Glomerular endothelial cell (primary cell): ENCODE measurements at regions not wholly inside any gene's neighbourhood (a gene's known extent, or its start where the extent isn't known, plus 50 kb on each side); places are given as distances from the start of the nearest gene placed in this dataset.

Experiments used
- DNase-seq: peaks from one replicate; pipeline ENCODE4 v3.0.0-alpha.2; 2011; ENCODE audit warnings: low read depth, low spot score; ENCODE audit errors: extremely low read depth

DNA sequence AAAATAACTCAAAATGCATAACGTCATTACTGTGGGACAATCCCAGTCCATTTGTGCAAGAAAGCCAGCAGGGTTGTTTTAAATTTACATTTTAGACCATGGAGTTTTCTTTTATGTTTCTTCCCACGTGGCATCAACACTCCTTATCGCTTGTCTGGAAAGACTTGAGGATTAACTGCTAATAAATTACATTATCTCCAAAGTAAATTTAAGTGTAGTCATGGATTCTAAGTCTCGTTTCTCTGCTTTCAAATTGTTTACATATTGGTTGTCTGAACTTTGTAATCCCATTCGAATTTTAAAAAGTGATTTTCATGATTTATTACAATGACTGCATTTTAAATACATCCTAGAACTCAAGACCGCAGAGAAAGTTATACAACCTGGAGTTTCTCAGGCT lies 119.3 kb upstream of the ADAMTS5 start:
- no peak for DNase-seq

- DNase-seq: no peak
These were observed 118.5 kb upstream of the ADAMTS5 start for GRCh38 chr21:27085387-27085786.

DNA sequence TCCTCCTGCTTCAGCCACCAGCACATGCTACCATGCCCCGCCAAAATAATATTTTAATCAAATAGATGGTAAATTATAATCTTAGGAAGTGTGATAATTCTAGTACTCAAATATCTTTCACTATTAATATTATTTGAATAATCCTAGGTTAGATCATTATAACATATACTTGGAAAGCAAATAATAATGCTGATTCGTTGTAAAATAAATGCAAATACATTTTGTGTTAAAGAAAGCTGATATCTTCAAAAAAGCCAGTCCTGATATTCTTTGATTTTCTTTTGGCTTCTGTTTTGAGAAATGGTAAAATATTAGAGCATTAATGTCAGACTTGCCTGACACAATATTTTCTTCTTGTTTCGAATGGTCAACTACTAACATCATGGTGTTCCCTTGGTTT lies 116.3 kb upstream of the ADAMTS5 start:
- no peak for DNase-seq

- no peak for DNase-seq
These were observed 115.6 kb upstream of the ADAMTS5 start for GRCh38 chr21:27082431-27083010.

DNA sequence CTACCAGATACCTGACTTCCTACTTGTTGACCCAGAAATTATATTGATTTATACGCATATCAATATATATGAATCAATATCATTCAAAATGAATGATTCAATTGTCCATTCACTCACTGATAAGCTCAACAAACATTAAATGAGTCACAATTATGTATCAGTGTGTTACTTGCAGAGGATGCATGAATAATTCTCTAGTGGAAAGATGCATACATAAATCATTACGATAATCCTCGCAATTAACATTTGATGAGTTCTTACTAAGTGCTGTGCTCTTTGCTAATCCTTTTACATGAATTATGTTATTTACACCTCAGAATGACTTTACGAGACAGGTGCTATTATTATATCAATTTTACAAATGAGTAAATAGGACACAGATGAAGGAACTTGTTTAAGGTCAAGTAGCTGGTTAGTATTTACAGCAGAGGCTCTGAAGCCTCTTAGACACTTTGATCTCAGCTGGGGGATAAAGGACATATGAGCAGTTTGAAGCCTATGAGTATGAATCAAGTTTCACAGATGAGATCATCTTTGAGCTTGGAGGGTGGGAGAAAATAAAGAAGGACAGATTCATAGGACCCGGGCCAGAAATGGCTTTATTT lies 112.8 kb upstream of the ADAMTS5 start:
- no peak for DNase-seq

DNA sequence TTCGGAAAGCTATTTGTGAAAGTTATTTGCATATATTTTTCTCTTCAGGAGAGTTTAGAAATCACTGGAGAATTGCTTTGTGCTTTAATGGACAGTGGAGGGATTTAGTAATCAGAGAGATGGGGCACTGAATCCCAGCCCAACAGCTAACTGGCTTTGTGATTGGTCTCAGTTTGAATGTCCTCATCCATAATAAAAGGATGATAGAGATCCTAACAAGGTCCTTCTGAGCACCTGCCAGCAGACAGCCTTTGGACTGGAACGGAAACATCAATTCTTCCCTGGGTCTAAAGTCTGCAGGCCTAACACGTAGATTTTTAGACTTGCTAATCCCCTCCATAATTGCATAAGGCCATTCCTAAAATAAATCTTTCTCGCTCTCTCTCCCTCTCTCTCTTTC lies 112.0 kb upstream of the ADAMTS5 start:
- no peak for DNase-seq

DNA sequence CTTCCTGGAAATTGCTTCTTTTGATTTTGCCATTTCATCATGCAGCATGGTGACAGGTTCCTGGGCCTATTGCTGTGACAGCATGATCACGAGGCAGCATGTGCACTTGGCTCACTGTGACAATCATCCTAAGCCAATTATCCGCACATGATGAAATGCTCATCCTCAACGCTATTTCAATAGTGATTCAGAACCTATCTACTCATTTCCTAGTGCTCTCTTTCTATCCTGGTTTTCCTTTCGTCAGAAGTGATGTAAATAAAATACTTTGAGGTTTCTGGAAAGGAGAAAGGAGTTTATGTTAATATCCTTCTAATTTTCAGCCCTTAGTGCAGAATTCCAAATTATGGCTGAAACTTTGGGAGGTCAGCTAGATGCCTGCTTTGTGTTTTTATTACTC lies 110.6 kb upstream of the ADAMTS5 start:
- no peak for DNase-seq

DNA sequence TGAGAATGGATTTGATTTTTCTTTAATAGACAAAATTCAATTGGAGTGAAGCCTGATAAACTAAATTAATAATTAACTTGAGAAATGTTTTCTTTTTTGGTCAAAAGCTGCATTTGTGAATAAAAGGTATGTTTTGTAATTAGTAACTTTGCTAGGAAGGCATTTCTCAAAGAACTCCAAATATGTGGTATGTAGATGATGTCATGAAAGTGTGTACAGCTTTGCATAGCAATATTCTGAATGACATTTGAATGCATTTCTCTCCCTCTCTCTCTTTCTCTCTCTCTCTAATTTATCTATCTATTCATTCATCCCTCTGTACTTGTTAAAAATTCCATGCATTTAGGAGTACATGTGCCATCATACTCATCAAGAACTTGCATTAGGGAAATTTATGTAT lies 109.1 kb upstream of the ADAMTS5 start:
- no peak for DNase-seq

GRCh38 chr21:27070861-27071670 lies 104.2 kb upstream of the ADAMTS5 start:
- DNase-seq: no peak

GRCh38 chr21:27068811-27069210 lies 101.9 kb upstream of the ADAMTS5 start:
- no peak for DNase-seq

GRCh38 chr21:27067226-27067625 lies 100.3 kb upstream of the ADAMTS5 start:
- DNase-seq: no peak

DNA sequence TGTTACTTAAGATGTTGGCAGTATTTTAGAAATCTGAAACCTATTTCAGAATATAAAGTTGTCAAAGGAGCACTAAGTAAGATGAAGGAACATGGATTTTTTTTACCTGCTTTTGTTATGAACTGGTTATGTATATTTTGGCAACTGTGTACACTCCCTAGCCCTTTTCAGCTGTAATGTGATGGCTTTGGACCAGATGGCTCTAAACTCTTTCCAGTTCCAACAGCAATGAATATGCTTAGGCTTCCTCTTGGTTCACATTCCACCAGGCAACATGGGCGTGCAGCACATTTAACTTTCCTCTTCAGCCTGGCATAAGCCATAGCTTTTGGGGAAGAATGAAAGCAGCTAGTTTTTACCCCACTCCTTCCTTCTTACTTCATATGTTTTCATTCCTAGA lies 95.6 kb upstream of the ADAMTS5 start:
- DNase-seq: no peak

GRCh38 chr21:27061770-27062169 lies 94.9 kb upstream of the ADAMTS5 start:
- DNase-seq: no peak

GRCh38 chr21:27060190-27060589 lies 93.3 kb upstream of the ADAMTS5 start:
- DNase-seq: no peak

DNA sequence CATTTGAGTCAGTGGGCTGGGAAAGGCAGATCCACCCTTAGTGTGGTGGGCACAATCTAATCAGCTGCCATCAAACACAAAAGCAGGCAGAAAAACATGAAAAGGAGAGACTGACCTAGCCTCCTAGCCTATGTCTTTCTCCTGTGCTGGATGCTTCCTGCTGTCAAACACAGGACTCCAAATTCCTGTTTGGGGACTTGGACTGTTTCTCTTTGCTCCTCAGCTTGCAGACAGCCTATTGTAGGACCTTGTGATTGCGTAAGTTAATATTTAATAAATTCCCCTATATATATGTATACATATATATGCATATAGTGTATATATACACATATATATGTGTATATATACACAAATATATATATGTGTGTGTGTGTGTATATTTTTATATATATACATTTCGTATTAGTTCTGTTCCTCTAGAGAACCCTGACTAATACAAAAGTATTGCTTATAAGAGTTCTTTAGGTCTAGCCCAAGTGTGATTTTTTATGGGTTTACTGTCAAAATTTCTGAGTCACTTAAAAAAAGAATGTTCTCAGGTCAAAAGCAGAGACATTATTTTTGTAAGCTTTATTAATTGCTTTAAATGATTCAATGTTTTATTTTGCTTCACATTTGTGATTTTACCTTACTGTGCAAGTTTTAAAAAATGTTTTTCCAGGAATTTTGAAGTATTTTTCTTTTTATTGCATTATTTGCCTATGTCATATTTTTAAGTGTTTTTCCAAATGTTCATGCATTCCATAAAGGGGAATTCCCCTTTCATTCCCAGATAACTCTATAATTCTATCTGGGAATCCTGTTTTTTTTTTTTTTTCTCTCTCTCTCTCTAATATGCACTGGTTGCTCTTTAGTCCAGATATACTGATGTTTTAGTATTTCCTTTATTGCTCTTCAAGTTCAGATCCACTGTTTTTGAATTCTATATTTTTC lies 92.1 kb upstream of the ADAMTS5 start:
- DNase-seq: no peak

- no peak for DNase-seq
These were observed 91.1 kb upstream of the ADAMTS5 start for GRCh38 chr21:27057997-27058396.

DNA sequence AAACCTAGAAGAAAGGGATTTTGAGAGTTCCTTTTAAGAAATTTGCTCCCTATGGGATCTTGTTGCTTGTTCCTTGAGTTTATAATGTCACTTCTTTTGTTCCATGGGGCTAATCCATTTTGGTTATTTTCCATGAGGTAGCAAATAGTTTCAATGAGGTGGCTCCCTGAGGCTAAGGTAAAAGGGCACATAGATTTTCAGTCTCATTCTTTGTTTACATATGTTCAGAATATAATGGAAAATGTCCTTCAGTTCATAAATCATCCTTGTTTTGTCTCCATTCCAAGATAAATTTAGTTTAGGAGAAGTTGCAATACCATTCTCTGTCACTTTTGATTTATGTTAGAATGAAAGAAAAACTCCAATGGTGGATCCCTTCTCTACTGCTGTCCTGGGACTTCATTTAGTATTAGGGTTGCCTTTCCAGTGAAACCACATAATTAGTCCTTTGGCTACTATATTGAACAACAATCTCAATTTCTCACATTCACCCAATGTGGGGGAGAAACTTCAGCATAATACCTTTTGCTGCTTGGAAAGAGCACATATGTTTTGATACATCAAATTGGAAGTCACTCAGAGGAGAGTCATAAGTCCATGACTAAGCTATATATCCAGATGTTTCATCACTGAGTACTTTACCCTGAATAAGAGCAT lies 80.9 kb upstream of the ADAMTS5 start:
- DNase-seq: no peak

DNA sequence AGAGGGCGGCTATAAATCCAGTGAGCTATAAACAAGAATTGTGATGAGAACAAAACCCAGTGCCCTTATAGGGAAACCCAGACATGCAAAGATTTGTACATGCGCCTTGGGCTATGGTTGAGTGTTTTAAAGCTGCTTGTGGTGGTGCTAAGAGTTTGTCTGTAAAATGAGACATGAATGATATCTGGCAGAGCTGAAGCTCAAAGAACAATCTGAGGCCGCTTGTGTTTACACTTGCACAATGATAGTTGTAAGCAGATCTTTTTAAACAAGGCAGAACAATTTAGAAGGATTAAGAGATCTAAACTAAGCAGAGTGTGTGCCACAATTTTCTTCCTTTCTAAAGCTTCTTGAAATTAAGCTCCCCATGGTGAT lies 80.4 kb upstream of the ADAMTS5 start:
- DNase-seq: no peak

DNA sequence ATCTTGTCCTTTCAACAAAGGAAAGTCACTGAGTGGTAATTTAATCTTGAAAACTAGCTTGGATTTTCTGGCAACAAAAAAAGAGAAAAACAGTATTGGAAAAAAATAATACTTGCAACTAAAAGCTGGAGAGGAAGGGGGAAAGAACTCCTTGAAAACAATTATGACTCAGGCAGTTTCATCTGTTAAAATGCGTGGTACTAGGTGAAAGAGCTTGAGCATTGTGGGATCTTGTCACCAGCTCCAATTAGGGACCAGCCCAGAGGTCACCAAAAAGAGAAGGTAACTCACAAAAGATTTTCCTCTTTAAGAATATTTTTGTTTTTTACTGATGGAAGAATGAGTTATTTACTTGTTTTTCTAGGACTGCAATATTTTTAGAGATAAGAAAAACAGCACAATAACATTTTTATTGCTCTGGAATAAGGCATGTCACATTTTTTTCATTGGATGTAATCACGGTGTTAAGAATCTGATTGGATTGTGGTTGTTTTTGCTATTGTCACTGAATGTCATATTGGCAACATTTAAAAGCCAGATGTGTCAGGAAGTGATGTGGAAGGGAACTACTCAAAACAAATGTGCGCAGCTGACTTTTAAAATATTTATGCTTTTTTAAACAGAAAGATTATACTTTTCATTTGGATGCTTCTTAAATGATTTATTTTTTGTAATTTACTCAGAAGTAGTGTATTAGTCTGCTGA lies 78.5 kb upstream of the ADAMTS5 start:
- no peak for DNase-seq

DNA sequence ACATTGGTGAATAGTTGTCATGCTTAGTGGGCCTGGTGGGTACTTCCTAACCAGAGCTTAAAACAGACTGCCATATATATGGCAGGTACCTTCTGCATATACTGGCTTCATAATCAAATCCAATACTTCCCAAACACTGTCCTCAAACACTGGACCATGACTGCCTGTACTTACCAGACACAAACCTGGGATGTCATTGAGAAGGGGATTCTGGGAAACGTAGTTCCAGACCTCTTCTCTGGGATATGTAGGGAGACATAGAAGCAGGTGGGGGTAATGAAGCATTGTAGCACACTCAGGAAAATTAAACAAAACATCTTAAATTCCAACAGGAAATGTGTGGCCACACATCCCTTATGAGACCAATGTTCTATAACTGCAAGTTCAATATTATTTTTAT lies 76.5 kb upstream of the ADAMTS5 start:
- no peak for DNase-seq
